Mammary epithelial cell (primary cell): ENCODE measurements at regions not wholly inside any gene's neighbourhood (a gene's known extent, or its start where the extent isn't known, plus 50 kb on each side); places are given as distances from the start of the nearest gene placed in this dataset.
"Not testable (repeated sequence)": the region's sequence is repeated elsewhere in the genome, so short reads cannot be mapped to it uniquely, and the experiment has no call there.

Experiments used
- EZH2 ChIP-seq: IDR thresholded peaks from 2 replicates; pipeline ENCODE4 v1.6.1; 2012; ENCODE audit warnings: low read length, inconsistent platforms, borderline replicate concordance
- TF ChIP-seq, protein P1 (sequence below), 2 donors: IDR thresholded peaks in 1 of 2; conservative IDR thresholded peaks in 1 of 2; 2 replicates each; pipeline ENCODE4 v1.5.1; 2011 to 2012; ENCODE audit warnings: inconsistent platforms in 2 of 2, low read length in 2 of 2, mild to moderate bottlenecking in 2 of 2, control low read depth in 1 of 2, low read depth in 1 of 2; ENCODE audit not compliant: insufficient read depth in 1 of 2; ENCODE audit errors: extremely low read depth in 1 of 2

DNA sequence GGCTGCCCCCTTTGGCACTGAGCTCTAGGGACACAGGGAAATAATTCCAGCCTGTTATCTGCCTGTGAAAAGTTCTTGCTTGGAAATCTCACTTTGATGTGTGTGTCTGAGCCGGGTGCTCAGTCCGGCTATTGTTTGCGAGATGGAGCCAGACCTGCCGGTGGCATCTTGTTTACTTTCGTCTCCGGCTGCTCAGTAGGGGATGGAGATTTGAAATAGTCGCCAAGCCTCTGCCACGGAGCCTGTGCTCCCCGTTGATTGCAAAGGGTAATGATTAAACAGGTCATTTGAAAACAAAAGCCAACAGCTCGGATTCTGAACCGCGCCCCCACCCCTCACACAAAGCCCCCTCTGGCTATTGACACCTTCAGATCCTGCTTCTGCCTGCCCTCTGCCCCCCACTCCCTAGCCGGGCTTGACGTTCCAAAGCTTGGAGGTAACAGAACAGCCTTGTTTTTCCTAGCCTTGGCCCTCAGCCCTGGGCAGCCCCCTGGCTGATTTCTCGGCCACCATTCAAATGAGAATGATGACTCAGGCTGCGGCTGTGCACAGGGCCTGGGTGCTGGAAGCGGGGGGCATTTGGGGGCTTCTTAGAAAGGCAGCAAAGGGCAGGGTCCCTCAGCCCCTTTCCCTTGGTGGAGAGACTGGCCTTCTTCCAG, 70.8 kb upstream of the SPDYE9 start:
- not testable (repeated sequence) for TF ChIP-seq EZH2
- TF ChIP-seq, protein P1, sequence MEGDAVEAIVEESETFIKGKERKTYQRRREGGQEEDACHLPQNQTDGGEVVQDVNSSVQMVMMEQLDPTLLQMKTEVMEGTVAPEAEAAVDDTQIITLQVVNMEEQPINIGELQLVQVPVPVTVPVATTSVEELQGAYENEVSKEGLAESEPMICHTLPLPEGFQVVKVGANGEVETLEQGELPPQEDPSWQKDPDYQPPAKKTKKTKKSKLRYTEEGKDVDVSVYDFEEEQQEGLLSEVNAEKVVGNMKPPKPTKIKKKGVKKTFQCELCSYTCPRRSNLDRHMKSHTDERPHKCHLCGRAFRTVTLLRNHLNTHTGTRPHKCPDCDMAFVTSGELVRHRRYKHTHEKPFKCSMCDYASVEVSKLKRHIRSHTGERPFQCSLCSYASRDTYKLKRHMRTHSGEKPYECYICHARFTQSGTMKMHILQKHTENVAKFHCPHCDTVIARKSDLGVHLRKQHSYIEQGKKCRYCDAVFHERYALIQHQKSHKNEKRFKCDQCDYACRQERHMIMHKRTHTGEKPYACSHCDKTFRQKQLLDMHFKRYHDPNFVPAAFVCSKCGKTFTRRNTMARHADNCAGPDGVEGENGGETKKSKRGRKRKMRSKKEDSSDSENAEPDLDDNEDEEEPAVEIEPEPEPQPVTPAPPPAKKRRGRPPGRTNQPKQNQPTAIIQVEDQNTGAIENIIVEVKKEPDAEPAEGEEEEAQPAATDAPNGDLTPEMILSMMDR (conservative IDR thresholded peaks at IDR 0.05 in 1 of 2, IDR thresholded peaks at IDR 0.05 in 1 of 2; ENCODE audit: extremely low read depth in 1 of 2, insufficient read depth in 1 of 2, low read depth in 1 of 2, low read length in 2 of 2) = not testable (repeated sequence)
